Pancreas (tissue), 10 donors: ENCODE measurements at regions not wholly inside any gene's neighbourhood (a gene's known extent, or its start where the extent isn't known, plus 50 kb on each side); places are given as distances from the start of the nearest gene placed in this dataset.

Source experiments
- ATAC-seq, 4 donors: fragments of 200-7000 bp; cut with Tn5 transposase; one replicate each; pipeline versions ENCODE4 v1.8.0 to v1.9.1; 2020; ENCODE audit warnings: mild to moderate bottlenecking in 4 of 4, moderate library complexity in 4 of 4
- DNase-seq, 6 donors: peaks; one replicate each; pipeline ENCODE4 v3.0.0-alpha.2; 2020
- FAIRE-seq: peaks from 2 replicates; lab custom pipeline; 2012; peaks lifted over from hg19 to GRCh38; lab: Jason Lieb, UNC
- H3K27ac ChIP-seq, 4 donors: fragments of 200-600 bp; sonication (generic); 1 replicate in 3 of 4; 2 replicates in 1 of 4; pipeline versions ENCODE4 v1.5.0 to v1.8.0; 2020
- H3K27me3 ChIP-seq, 4 donors: fragments of 200-600 bp; one replicate each; pipeline ENCODE4 v1.8.0; 2021
- H3K36me3 ChIP-seq, 3 donors: fragments of 200-600 bp; sonication (generic) in 1 of 3; one replicate each; pipeline versions ENCODE4 v1.5.0 to v1.8.0; 2020 to 2021
- H3K4me1 ChIP-seq, 3 donors: fragments of 200-600 bp; one replicate each; pipeline ENCODE4 v1.8.0; 2021
- H3K4me3 ChIP-seq, 4 donors: fragments of 200-600 bp; sonication (generic) in 2 of 4; one replicate each; pipeline versions ENCODE4 v1.5.0 to v1.8.0; 2020 to 2021
- H3K9me3 ChIP-seq, 4 donors: fragments of 200-600 bp; one replicate each; pipeline ENCODE4 v1.8.0; 2021
- WGBS, 2 donors: extraction: QIAGEN DNeasy Blood & Tissue Kit; methylation state at CpG; one replicate each; pipeline ENCODE4 v1.1.7; 2013; 5-methylcytosine and 5-hydroxymethylcytosine counted together
- intact Hi-C, 3 donors: fragments of 100-400 bp; cut with DNase I; formaldehyde crosslinking; loops; one replicate each; pipeline versions ENCODE4 v1.11.1 to v1.14.2; 2022
- TF ChIP-seq, protein P1 (sequence below), 4 donors: fragments of 200-600 bp; sonication (generic) in 3 of 4; IDR thresholded peaks; one replicate each; pipeline versions ENCODE4 v1.5.0 to v1.8.0; 2021; ENCODE audit warnings: antibody characterized with exemption in 4 of 4
- donor health status: healthy with polysubstance abuse.
- donor health status: DM: no; HTN: no; CAD: no; lungs with moderate emphysema.
- donor health status: DM: no; HTN: no; CAD: no.
- donor health status: control.
- donor health status: control.
- donor health status: Bipolar disorder and iron deficiency.
- donor health status: DM: yes; HTN: yes; CAD: no.
- donor health status: DM: no; HTN: no; CAD: no.
- donor health status: DM: no; HTN: no; CAD: no.
- donor health status: DM: yes; HTN: yes; CAD: no.

DNA sequence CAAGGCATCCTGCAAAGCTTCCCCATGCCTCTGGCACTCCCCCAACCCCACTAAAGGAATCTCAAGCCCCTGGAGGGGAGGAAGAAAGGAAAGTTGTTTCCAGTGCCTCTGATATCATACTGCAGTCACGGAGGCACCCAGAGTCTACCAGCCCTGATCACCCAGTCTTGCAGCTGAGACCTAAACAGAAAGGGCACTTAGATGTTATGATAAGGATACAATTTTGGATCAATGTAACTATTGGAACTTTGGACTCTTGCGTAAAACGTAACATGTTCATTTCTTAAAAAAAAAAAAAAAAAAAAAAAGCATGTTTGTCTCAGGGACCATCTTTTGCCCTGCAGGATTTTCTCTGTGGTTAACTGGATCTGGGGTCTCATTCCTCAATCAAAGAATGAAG is 52.4 kb upstream of the COX10 start:
- WGBS, 2 donors = 50 to 64% methylated on average over 3 of the region's 3 CpGs
- intact Hi-C loops = no loop called here
- no peaks in the 10 kb centered on the region for H3K27me3 ChIP-seq
- TF ChIP-seq, protein P1, sequence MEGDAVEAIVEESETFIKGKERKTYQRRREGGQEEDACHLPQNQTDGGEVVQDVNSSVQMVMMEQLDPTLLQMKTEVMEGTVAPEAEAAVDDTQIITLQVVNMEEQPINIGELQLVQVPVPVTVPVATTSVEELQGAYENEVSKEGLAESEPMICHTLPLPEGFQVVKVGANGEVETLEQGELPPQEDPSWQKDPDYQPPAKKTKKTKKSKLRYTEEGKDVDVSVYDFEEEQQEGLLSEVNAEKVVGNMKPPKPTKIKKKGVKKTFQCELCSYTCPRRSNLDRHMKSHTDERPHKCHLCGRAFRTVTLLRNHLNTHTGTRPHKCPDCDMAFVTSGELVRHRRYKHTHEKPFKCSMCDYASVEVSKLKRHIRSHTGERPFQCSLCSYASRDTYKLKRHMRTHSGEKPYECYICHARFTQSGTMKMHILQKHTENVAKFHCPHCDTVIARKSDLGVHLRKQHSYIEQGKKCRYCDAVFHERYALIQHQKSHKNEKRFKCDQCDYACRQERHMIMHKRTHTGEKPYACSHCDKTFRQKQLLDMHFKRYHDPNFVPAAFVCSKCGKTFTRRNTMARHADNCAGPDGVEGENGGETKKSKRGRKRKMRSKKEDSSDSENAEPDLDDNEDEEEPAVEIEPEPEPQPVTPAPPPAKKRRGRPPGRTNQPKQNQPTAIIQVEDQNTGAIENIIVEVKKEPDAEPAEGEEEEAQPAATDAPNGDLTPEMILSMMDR (IDR thresholded peaks at IDR 0.05) = no peak
- no peaks in the 10 kb centered on the region for H3K4me1 ChIP-seq
- no peak overlapping the region for H3K4me3 ChIP-seq
- DNase-seq (no peak), FAIRE-seq (no peak), ATAC-seq (no peak)
- no peaks in the 10 kb centered on the region for H3K36me3 ChIP-seq
- no peaks in the 10 kb centered on the region for H3K9me3 ChIP-seq
- no peak overlapping the region for H3K27ac ChIP-seq

DNA sequence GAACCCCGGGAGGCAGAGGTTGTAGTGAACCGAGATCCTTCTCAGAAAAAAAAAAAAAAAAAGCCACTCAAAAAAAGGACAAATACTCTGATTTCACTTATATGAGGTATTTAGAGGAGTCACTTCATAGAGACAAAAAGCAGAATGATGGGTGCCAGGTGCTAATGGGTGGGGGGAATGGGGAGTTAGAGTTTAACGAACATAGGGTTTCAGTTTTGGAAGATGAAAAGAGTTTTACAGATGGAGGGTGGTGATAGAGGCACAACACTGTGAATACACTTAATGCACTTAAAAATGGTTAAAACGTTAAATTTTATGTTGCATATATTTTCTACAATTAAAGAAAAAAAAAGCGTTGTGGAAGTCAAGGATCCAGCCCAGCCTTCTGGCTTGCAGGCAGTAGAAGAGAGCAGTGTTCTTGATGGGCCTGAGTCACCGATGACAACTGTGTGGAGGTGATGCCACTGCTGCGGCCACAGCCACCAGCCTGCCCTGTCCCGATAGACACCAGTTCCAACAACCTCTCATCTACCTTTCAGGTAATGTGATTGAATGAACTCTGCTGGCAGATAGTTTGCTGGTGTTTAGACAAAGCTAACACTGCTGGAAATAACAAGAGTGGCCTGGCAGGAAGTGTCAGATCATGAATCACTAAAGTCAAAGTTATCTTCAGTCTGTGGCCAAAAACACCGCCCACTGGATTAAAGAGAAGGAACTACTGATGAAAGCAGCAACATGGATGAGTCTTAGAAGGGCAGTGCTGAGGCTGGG is 49.9 kb upstream of the COX10 start:
- no peak for DNase-seq
- no peaks in the 10 kb centered on the region for H3K27me3 ChIP-seq
- no peaks in the 10 kb centered on the region for H3K9me3 ChIP-seq
- H3K36me3 ChIP-seq = no peaks in the 10 kb centered on the region
- no peak overlapping the region for H3K4me3 ChIP-seq
- intact Hi-C loops = no loop called here
- ATAC-seq = no peak
- WGBS, 2 donors = 84 to 85% methylated on average over 9 of the region's 9 CpGs
- H3K27ac ChIP-seq = no peak overlapping the region
- TF ChIP-seq, protein P1 (IDR thresholded peaks at IDR 0.05) = no peak
- FAIRE-seq = no peak
- H3K4me1 ChIP-seq = no peaks in the 10 kb centered on the region
